ENCODE measurements at regions not wholly inside any gene's neighbourhood (a gene's known extent, or its start where the extent isn't known, plus 50 kb on each side); places are given as distances from the start of the nearest gene placed in this dataset.

- Histone ChIP-seq H3K27me3 (no peaks in the 10 kb centered on the region), H3K4me1 (no peaks in the 10 kb centered on the region), H3K36me3 (no peaks in the 10 kb centered on the region), H3K27ac (no peak overlapping the region), H3K9me3 (peaks cover 6% of the 10 kb centered on the region), H3K4me3 (no peak overlapping the region)
- DNase-seq (no peak), ATAC-seq (no peak)
- intact Hi-C loops (cut with DNase I) = no loop called here
- TF ChIP-seq CTCF (IDR thresholded peaks at IDR 0.05) = no peak
These were observed 242.8 kb upstream of the GBE1 start for GRCh38 chr3:82004266-82004665.

GRCh38 chr3:82002986-82003642, 241.7 kb upstream of the GBE1 start:
- H3K4me3 ChIP-seq = no peak overlapping the region
- no peak for TF ChIP-seq CTCF (IDR thresholded peaks at IDR 0.05)
- H3K27me3 ChIP-seq = no peaks in the 10 kb centered on the region
- H3K36me3 ChIP-seq = no peaks in the 10 kb centered on the region
- H3K9me3 ChIP-seq = peaks cover 6% of the 10 kb centered on the region
- H3K4me1 ChIP-seq = no peaks in the 10 kb centered on the region
- intact Hi-C loops (cut with DNase I) = no loop called here
- DNase-seq (no peak), ATAC-seq (no peak)
- H3K27ac ChIP-seq = no peak overlapping the region

GRCh38 chr3:82002491-82002890, 241.0 kb upstream of the GBE1 start:
- no peak for TF ChIP-seq CTCF (IDR thresholded peaks at IDR 0.05)
- intact Hi-C loops (cut with DNase I) = no loop called here

GRCh38 chr3:82001276-82001923, 240.0 kb upstream of the GBE1 start:
- Histone ChIP-seq H3K27ac (no peak overlapping the region), H3K9me3 (no peaks in the 10 kb centered on the region), H3K4me3 (no peak overlapping the region), H3K4me1 (no peaks in the 10 kb centered on the region), H3K27me3 (no peaks in the 10 kb centered on the region), H3K36me3 (no peaks in the 10 kb centered on the region)
- DNase-seq (no peak), ATAC-seq (no peak)
- TF ChIP-seq CTCF (IDR thresholded peaks at IDR 0.05) = no peak
- intact Hi-C loops (cut with DNase I) = no loop called here

More at GRCh38 chr3:82002491-82002890, 241.0 kb upstream of the GBE1 start:
- no peaks in the 10 kb centered on the region for H3K36me3 ChIP-seq
- H3K27me3 ChIP-seq = no peaks in the 10 kb centered on the region
- ATAC-seq (no peak), DNase-seq (no peak)
- no peaks in the 10 kb centered on the region for H3K4me1 ChIP-seq
- no peak overlapping the region for H3K27ac ChIP-seq
- no peak overlapping the region for H3K4me3 ChIP-seq
- H3K9me3 ChIP-seq = no peaks in the 10 kb centered on the region

- no peaks in the 10 kb centered on the region for H3K4me1 ChIP-seq
- no peaks in the 10 kb centered on the region for H3K27me3 ChIP-seq
- intact Hi-C loops (cut with DNase I) = no loop called here
- H3K36me3 ChIP-seq = no peaks in the 10 kb centered on the region
- H3K9me3 ChIP-seq = no peaks in the 10 kb centered on the region
- no peak for DNase-seq
- no peak overlapping the region for H3K4me3 ChIP-seq
- ATAC-seq = no peak
- TF ChIP-seq CTCF (IDR thresholded peaks at IDR 0.05) = no peak
- H3K27ac ChIP-seq = no peak overlapping the region
These were observed 239.3 kb upstream of the GBE1 start for GRCh38 chr3:82000773-82001172.
